Mesenteric fat pad (tissue), 1 donor: ENCODE measurements at regions not wholly inside any gene's neighbourhood (a gene's known extent, or its start where the extent isn't known, plus 50 kb on each side); places are given as distances from the start of the nearest gene placed in this dataset.

ENCODE experiments used
- DNase-seq: peaks from one replicate; pipeline ENCODE4 v3.0.0-alpha.2; 2020; ENCODE audit warnings: low spot score
- donor health status: DM: yes; HTN: yes; CAD: no.

GRCh38 chr6:168732676-168733075 lies 291.7 kb downstream of the SMOC2 start:
- no peak for DNase-seq

- no peak for DNase-seq
Measured at GRCh38 chr6:168730931-168731716, 290.1 kb downstream of the SMOC2 start.

- DNase-seq: no peak
Measured at GRCh38 chr6:168728056-168728455, 287.1 kb downstream of the SMOC2 start.

- no peak for DNase-seq
Measured at GRCh38 chr6:168726312-168726856, 285.4 kb downstream of the SMOC2 start.

GRCh38 chr6:168725802-168726201 lies 284.8 kb downstream of the SMOC2 start:
- DNase-seq: no peak

GRCh38 chr6:168724669-168725570 lies 283.9 kb downstream of the SMOC2 start:
- DNase-seq: no peak

- no peak for DNase-seq
Measured at GRCh38 chr6:168724033-168724432, 283.0 kb downstream of the SMOC2 start.

- no peak for DNase-seq
Measured at GRCh38 chr6:168722397-168722796, 281.4 kb downstream of the SMOC2 start.

- DNase-seq: no peak
Measured at GRCh38 chr6:168721571-168721970, 280.6 kb downstream of the SMOC2 start.

GRCh38 chr6:168719901-168720300 lies 278.9 kb downstream of the SMOC2 start:
- no peak for DNase-seq

GRCh38 chr6:168718821-168719475 lies 278.0 kb downstream of the SMOC2 start:
- no peak for DNase-seq
